ENCODE measurements at regions not wholly inside any gene's neighbourhood (a gene's known extent, or its start where the extent isn't known, plus 50 kb on each side); places are given as distances from the start of the nearest gene placed in this dataset.

DNA sequence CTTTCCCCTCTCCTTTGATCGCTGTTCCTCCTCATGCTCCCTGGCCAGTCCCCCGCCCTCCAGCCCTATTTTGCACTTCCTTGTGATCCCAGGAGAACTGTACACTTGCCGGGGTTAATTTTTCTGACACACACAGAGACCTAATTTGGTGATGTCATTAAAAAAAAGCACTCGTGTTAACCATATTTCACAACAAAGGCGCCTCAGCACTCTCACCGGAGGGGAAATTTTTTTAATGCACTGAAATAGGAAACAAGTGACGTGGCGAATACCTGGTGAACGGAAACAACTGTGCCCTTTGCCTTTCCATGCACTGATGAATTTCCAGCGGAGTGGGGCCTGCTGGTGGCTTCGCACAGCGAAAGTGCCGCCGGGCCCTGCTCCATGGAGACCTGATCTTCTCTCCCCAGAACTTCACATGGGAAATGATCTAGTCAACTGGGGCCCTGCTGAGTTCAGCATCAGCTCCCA, 53.9 kb upstream of the TAGAP start:
- TF ChIP-seq ZNF830 (tag by site-specific recombination; IDR thresholded peaks at IDR 0.05; ENCODE audit: low read depth) (no peak), ZNF426 (tag by site-specific recombination; IDR thresholded peaks at IDR 0.05) (no peak), KLF10 (tag by site-specific recombination; IDR thresholded peaks at IDR 0.05) (no peak), ZNF10 (tag by site-specific recombination; IDR thresholded peaks at IDR 0.05) (no peak), ZNF514 (tag by site-specific recombination; IDR thresholded peaks at IDR 0.05) (no peak)
- TF ChIP-seq, protein P1, sequence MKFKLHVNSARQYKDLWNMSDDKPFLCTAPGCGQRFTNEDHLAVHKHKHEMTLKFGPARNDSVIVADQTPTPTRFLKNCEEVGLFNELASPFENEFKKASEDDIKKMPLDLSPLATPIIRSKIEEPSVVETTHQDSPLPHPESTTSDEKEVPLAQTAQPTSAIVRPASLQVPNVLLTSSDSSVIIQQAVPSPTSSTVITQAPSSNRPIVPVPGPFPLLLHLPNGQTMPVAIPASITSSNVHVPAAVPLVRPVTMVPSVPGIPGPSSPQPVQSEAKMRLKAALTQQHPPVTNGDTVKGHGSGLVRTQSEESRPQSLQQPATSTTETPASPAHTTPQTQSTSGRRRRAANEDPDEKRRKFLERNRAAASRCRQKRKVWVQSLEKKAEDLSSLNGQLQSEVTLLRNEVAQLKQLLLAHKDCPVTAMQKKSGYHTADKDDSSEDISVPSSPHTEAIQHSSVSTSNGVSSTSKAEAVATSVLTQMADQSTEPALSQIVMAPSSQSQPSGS (tag by site-specific recombination; IDR thresholded peaks at IDR 0.05; ENCODE audit: low read depth), result peak; percentile 49; the same call in 1 of the 2 replicates
- H3K36me3 ChIP-seq (ENCODE audit: control insufficient read depth in 2 of 2, insufficient read depth in 1 of 2, low read length in 2 of 2), result no peaks in the 10 kb centered on the region
- H3K9me3 ChIP-seq (ENCODE audit: control insufficient read depth, insufficient read depth, low read depth, low read length), result no peaks in the 10 kb centered on the region
- H3K27ac ChIP-seq (ENCODE audit: extremely low read depth, low read depth, low read length), result no peak overlapping the region
- no peak overlapping the region for H3K4me3 ChIP-seq (ENCODE audit: low read depth, low read length)
- no peaks in the 10 kb centered on the region for H3K4me1 ChIP-seq (ENCODE audit: control insufficient read depth, insufficient read depth, low read length)
- CTCF ChIA-PET, result interaction anchor here (0.5 to 2.6 kb wide), 3 partner anchors 11 to 964 kb away, joined by 3 to 6 read pairs (median 3); no protein-coding TSS in a partner anchor
- POLR2A ChIA-PET, result no interaction called here

DNA sequence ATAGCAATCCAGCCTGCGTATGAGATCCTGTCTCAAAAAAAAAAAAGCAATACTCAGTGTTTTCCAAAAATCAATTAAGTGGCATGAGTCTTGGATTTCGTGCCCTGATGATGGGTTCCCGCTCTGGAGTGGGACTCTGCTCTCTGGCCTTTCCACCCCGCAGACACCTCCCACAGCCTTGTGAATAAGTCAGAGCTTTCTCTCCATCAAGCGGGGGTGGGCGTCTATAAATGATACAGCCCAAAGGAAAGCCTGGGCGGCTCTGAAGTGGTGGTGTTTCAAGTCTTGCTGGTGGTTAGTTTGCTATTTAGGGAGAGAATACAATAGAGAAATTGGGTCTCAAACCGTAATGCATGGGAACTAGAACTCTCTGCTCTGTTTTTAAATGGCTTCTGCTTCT, 52.5 kb upstream of the TAGAP start:
- Histone ChIP-seq H3K36me3 (ENCODE audit: control insufficient read depth in 2 of 2, insufficient read depth in 1 of 2, low read length in 2 of 2) (no peaks in the 10 kb centered on the region), H3K27ac (ENCODE audit: extremely low read depth, low read depth, low read length) (no peak overlapping the region), H3K4me3 (ENCODE audit: low read depth, low read length) (no peak overlapping the region), H3K9me3 (ENCODE audit: control insufficient read depth, insufficient read depth, low read depth, low read length) (no peaks in the 10 kb centered on the region), H3K4me1 (ENCODE audit: control insufficient read depth, insufficient read depth, low read length) (no peaks in the 10 kb centered on the region)
- ChIA-PET POLR2A (interaction anchor here (0.7 kb wide), 1 partner anchor 389 kb away, joined by 3 read pairs; no protein-coding TSS in a partner anchor), CTCF (interaction anchor here (0.6 to 5.7 kb wide), 4 partner anchors 8 to 1834 kb away, joined by 3 to 52 read pairs (median 9); no protein-coding TSS in a partner anchor)
- TF ChIP-seq ZNF785 (tag by site-specific recombination; IDR thresholded peaks at IDR 0.05) (no peak), ZNF24 (tag by site-specific recombination; IDR thresholded peaks at IDR 0.05) (no peak), ZNF544 (tag by site-specific recombination; IDR thresholded peaks at IDR 0.05) (no peak), ZNF335 (tag by site-specific recombination; conservative IDR thresholded peaks at IDR 0.05) (no peak), SALL2 (tag by site-specific recombination; IDR thresholded peaks at IDR 0.05; ENCODE audit: borderline replicate concordance) (no peak), ZFHX2 (tag by site-specific recombination; conservative IDR thresholded peaks at IDR 0.05) (peak; percentile 64), ZNF529 (tag by site-specific recombination; IDR thresholded peaks at IDR 0.05; ENCODE audit: insufficient replicate concordance) (no peak), ZNF174 (tag by site-specific recombination; IDR thresholded peaks at IDR 0.05) (no peak), IKZF3 (tag by site-specific recombination; IDR thresholded peaks at IDR 0.05) (no peak), EGR2 (tag by site-specific recombination; IDR thresholded peaks at IDR 0.05; ENCODE audit: low read depth) (peak; percentile 82), ZNF792 (tag by site-specific recombination; IDR thresholded peaks at IDR 0.05) (no peak)
- TF ChIP-seq, protein P2, sequence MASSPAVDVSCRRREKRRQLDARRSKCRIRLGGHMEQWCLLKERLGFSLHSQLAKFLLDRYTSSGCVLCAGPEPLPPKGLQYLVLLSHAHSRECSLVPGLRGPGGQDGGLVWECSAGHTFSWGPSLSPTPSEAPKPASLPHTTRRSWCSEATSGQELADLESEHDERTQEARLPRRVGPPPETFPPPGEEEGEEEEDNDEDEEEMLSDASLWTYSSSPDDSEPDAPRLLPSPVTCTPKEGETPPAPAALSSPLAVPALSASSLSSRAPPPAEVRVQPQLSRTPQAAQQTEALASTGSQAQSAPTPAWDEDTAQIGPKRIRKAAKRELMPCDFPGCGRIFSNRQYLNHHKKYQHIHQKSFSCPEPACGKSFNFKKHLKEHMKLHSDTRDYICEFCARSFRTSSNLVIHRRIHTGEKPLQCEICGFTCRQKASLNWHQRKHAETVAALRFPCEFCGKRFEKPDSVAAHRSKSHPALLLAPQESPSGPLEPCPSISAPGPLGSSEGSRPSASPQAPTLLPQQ (tag by site-specific recombination; IDR thresholded peaks at IDR 0.05), result no peak
- TF ChIP-seq, protein P3, sequence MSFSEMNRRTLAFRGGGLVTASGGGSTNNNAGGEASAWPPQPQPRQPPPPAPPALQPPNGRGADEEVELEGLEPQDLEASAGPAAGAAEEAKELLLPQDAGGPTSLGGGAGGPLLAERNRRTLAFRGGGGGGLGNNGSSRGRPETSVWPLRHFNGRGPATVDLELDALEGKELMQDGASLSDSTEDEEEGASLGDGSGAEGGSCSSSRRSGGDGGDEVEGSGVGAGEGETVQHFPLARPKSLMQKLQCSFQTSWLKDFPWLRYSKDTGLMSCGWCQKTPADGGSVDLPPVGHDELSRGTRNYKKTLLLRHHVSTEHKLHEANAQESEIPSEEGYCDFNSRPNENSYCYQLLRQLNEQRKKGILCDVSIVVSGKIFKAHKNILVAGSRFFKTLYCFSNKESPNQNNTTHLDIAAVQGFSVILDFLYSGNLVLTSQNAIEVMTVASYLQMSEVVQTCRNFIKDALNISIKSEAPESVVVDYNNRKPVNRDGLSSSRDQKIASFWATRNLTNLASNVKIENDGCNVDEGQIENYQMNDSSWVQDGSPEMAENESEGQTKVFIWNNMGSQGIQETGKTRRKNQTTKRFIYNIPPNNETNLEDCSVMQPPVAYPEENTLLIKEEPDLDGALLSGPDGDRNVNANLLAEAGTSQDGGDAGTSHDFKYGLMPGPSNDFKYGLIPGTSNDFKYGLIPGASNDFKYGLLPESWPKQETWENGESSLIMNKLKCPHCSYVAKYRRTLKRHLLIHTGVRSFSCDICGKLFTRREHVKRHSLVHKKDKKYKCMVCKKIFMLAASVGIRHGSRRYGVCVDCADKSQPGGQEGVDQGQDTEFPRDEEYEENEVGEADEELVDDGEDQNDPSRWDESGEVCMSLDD (tag by site-specific recombination; IDR thresholded peaks at IDR 0.05), result no peak
- TF ChIP-seq, protein P4, sequence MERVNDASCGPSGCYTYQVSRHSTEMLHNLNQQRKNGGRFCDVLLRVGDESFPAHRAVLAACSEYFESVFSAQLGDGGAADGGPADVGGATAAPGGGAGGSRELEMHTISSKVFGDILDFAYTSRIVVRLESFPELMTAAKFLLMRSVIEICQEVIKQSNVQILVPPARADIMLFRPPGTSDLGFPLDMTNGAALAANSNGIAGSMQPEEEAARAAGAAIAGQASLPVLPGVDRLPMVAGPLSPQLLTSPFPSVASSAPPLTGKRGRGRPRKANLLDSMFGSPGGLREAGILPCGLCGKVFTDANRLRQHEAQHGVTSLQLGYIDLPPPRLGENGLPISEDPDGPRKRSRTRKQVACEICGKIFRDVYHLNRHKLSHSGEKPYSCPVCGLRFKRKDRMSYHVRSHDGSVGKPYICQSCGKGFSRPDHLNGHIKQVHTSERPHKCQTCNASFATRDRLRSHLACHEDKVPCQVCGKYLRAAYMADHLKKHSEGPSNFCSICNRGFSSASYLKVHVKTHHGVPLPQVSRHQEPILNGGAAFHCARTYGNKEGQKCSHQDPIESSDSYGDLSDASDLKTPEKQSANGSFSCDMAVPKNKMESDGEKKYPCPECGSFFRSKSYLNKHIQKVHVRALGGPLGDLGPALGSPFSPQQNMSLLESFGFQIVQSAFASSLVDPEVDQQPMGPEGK (tag by site-specific recombination; IDR thresholded peaks at IDR 0.05), result no peak
- TF ChIP-seq, protein P5, sequence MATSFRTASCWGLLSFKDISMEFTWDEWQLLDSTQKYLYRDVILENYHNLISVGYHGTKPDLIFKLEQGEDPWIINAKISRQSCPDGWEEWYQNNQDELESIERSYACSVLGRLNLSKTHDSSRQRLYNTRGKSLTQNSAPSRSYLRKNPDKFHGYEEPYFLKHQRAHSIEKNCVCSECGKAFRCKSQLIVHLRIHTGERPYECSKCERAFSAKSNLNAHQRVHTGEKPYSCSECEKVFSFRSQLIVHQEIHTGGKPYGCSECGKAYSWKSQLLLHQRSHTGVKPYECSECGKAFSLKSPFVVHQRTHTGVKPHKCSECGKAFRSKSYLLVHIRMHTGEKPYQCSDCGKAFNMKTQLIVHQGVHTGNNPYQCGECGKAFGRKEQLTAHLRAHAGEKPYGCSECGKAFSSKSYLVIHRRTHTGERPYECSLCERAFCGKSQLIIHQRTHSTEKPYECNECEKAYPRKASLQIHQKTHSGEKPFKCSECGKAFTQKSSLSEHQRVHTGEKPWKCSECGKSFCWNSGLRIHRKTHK (tag by site-specific recombination; IDR thresholded peaks at IDR 0.05), result no peak

Data from HEK293 (cell line).